Dedifferentiated amniotic fluid mesenchymal stem cell (primary cell): ENCODE measurements at regions not wholly inside any gene's neighbourhood (a gene's known extent, or its start where the extent isn't known, plus 50 kb on each side); places are given as distances from the start of the nearest gene placed in this dataset.

ENCODE experiments used
- DNase-seq: peaks from one replicate; pipeline ENCODE4 v3.0.0-alpha.2; 2016; ENCODE audit errors: extremely low spot score

- DNase-seq = no peak
These were observed 145.1 kb upstream of the CDH19 start for GRCh38 chr18:66749030-66749429.

DNA sequence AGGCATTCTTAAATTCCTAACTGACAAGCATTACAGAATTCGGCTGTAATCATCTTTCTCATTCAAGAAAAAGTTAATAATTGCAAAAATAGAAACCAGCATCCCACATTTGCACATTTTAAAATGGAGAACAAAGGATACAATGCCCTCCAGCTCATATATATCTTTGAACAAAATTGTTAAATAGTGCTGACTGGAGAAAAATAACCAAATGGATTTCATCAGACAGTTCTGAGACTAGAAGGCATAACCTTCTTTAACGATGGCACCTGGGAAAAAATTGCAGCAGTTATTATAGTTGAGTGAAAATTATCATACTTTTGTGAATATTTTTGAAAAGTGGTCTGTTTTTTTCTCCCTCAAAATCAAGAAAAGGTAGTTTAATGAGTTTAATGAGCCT, 138.9 kb upstream of the CDH19 start:
- no peak for DNase-seq

DNA sequence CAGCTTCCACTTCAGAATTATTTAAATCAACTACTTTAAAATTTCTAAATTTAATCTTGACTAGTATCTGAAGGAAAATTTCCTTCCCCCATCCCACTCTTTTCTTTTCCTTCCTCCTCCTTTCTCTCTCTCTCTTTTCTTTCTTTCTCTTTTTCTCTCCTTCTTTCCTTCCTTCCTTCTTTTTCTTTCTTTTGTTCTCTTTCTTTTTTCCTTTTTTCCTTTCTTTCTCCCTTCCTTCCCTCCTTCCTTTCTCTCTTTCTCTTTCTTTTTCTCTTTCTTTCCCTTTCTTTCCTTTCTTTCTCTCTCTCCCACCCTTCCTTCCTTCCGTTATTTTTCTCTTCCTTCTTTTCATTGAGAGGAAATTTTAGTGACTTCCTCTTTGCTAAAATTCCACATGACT, 132.0 kb upstream of the CDH19 start:
- DNase-seq = no peak

- DNase-seq = no peak
These were observed 130.6 kb upstream of the CDH19 start for GRCh38 chr18:66734451-66734850.

- no peak for DNase-seq
These were observed 128.0 kb upstream of the CDH19 start for GRCh38 chr18:66731890-66732289.

GRCh38 chr18:66729442-66730239, 125.8 kb upstream of the CDH19 start:
- no peak for DNase-seq

DNA sequence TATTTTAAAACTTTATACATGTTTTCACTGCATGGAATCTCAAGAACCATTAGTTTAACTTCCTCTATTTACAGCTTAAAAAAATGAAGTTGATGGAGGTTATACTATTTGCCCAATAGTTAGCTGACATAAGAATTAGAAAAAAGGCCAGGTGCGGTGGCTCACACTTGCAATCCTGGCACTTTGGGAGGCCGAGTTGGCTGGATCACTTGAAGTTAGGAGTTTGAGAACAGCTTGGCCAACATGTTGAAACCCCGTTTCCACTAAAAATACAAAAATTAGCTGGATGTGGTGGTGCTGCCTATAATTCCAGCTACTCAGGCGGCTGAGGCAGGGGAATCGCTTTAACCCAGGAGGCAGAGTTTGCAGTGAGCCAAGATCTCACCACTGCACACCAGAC, 125.1 kb upstream of the CDH19 start:
- no peak for DNase-seq

GRCh38 chr18:66727991-66728390, 124.1 kb upstream of the CDH19 start:
- no peak for DNase-seq

DNA sequence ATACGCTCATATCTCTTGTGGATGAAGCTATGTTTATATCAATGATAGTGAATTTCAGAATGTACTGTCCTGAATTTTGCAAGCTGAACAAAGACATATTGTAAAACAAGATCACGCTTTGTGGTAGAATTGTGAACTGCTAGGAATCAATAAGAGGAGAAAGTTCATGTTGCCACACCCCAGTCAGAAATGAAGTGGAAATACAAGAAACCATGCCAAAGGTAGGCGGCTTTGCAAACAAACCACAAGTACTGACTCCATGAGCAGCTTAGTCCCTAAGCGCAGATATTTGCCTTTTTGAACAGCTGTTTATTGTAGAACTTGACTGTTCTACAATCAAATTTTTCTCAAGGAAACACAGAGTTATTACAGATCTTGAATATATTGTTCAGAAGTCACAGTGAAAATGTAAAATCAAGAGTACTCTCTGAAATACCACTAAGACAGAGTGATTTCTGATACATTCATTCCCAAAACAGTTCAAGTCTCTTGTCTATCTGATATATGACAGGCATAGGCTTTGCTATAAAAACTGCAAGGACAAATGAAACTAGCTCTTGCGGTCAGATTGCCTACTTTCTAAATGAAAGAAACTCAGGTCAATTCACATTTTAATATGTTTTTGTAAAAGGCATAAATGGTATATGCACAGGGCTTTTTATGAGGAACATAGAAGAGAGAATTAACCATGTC, 120.9 kb upstream of the CDH19 start:
- DNase-seq = no peak

- DNase-seq = no peak
These were observed 118.8 kb upstream of the CDH19 start for GRCh38 chr18:66722671-66723070.

GRCh38 chr18:66708646-66709045, 104.8 kb upstream of the CDH19 start:
- DNase-seq = no peak

GRCh38 chr18:66707473-66707872, 103.6 kb upstream of the CDH19 start:
- no peak for DNase-seq

GRCh38 chr18:66695281-66695680, 91.4 kb upstream of the CDH19 start:
- no peak for DNase-seq

GRCh38 chr18:66694852-66695251, 91.0 kb upstream of the CDH19 start:
- DNase-seq = no peak

- DNase-seq = no peak
These were observed 83.7 kb upstream of the CDH19 start for GRCh38 chr18:66687635-66688034.

DNA sequence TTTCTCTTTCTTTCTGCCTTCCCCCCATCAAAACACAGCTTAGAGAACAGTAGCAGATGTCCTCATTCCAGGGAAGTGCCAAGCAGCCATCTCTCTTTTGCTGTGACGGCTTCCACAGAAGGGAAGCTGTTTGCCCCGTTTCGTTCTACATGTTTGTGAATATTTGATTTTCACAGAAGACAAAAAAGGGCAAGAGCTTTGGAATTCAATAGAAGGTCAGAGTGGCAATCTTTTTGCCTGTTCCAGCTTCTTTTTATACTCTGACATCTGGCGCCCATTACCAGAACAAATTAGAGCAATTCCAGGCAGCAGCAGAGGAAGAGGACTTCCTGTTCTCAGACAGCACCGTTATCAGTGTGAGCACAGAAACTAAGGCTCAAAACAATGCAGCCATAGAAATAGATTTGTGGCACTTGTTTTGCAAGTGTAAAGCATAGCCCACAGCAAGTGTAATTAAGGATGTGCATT, 79.0 kb upstream of the CDH19 start:
- no peak for DNase-seq

DNA sequence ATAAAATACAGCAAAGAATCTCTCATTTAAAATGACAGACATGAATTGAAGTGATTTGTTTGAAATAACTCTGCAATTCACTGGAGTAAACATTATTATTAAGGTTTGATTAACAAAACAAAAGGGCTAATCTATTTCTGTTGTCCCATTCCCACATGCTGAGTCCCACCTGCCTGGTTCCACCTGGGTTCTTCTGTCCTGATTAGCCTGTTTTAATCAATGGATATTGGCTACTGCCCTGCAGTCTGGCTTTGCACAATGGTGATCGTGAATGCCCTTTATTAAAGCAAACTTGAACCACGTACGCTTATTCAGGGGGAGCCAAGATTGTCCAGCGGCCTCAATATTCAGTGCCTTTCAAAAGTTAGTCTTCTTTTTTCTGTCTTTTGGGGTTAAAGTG, 72.8 kb upstream of the CDH19 start:
- no peak for DNase-seq

DNA sequence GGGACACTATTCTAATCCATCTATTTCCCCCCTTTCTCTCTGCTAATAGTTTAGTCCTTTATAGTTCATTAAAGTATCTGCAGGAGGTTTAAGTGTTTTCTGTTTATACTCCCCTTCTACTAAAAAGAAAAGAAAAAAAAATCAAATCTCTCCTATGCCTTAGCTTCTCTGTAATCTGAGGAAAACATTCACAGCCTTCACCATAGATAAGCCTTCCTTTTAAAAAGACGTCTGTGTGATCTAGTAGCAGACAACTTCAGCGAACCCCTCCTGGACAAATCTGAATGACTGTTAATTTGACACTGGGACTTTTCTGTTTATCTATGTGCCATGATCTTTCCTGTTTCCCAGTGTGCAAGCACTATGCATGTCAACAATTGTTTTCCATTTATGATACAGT, 70.4 kb upstream of the CDH19 start:
- DNase-seq = no peak

- DNase-seq = no peak
These were observed 64.8 kb upstream of the CDH19 start for GRCh38 chr18:66668706-66669105.

- no peak for DNase-seq
These were observed 58.7 kb upstream of the CDH19 start for GRCh38 chr18:66662632-66663031.

DNA sequence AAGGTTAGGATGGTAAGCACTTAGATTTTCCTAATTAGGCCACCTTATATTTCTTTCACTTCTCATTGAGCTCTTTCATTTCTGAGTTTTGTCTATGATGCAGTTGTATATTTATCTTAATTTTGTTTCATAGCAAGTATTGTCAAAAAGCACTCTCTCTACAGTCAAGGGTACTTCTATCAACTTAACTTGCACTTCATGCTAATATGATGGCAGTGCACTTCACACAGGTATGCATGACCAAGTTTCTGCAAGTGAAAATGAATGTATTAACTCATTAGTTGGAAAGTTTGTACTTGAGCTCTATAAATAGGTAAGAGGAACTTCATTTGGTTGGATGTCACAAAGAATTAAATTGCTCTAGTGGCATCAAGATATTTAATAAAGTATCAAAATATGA, 51.5 kb upstream of the CDH19 start:
- no peak for DNase-seq
